Memory B cell (primary cell): ENCODE measurements at regions not wholly inside any gene's neighbourhood (a gene's known extent, or its start where the extent isn't known, plus 50 kb on each side); places are given as distances from the start of the nearest gene placed in this dataset.

Source experiments
- ATAC-seq: fragments of 150-1000 bp; cut with Tn5 transposase; 2 replicates; pipeline ENCODE4 v1.10.0; 2021; ENCODE audit warnings: low read depth, mild to moderate bottlenecking, moderate library complexity
- DNase-seq, 2 donors: peaks; one replicate each; pipeline ENCODE4 v3.0.0; 2022; ENCODE audit warnings: low spot score in 2 of 2
- H3K27ac Mint-ChIP-seq: one replicate; pipeline ENCODE4 v1.8.0; 2022; ENCODE audit warnings: mild to moderate bottlenecking, moderate library complexity, mixed read lengths
- H3K27me3 Mint-ChIP-seq: one replicate; pipeline ENCODE4 v1.8.0; 2022; ENCODE audit warnings: mixed read lengths
- H3K36me3 Mint-ChIP-seq: one replicate; pipeline ENCODE4 v1.8.0; 2022; ENCODE audit warnings: mild to moderate bottlenecking, mixed read lengths
- H3K4me1 Mint-ChIP-seq: one replicate; pipeline ENCODE4 v1.8.0; 2022; ENCODE audit warnings: mixed read lengths
- H3K4me3 Mint-ChIP-seq: one replicate; pipeline ENCODE4 v1.8.0; 2022; ENCODE audit warnings: mild to moderate bottlenecking, moderate library complexity, mixed read lengths
- H3K9me3 Mint-ChIP-seq: one replicate; pipeline ENCODE4 v1.8.0; 2022; ENCODE audit warnings: mixed read lengths

GRCh38 chr5:4896328-4896727 lies 243.8 kb upstream of the ADAMTS16 start:
- no peaks in the 10 kb centered on the region for H3K27me3 Mint-ChIP-seq
- no peaks in the 10 kb centered on the region for H3K4me1 Mint-ChIP-seq
- H3K36me3 Mint-ChIP-seq: no peaks in the 10 kb centered on the region
- H3K27ac Mint-ChIP-seq: no peak overlapping the region
- DNase-seq: no peak
- no peaks in the 10 kb centered on the region for H3K9me3 Mint-ChIP-seq
- ATAC-seq: no peak
- H3K4me3 Mint-ChIP-seq: no peak overlapping the region

DNA sequence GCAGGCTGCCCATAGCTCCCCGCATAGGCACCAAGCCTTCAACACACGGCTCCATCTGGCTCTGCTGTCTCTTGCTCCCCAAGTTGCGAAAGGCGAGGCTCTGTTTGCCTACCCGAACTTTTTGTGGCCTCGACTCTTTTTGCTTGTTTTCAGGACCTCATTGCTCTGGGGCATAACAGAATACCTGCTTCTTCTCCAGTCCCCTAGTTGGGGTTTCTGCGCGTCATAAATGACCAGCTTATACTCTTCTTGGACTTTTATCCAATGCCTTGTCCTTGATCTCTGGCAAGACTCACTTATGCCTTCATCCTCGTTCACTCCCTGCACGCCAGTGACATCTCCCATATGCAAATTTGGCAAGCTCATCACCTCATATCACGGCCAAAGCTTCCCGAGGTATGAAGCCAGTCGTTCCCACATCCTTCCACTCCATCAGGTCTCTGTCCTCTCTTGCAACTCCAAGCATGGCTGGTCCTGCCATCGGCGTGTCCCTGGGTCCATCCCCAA lies 238.8 kb upstream of the ADAMTS16 start:
- Mint-ChIP-seq H3K4me3 (no peak overlapping the region), H3K4me1 (no peaks in the 10 kb centered on the region), H3K27me3 (peaks cover 2% of the 10 kb centered on the region), H3K27ac (no peak overlapping the region), H3K36me3 (no peaks in the 10 kb centered on the region), H3K9me3 (no peaks in the 10 kb centered on the region)
- no peak for DNase-seq
- ATAC-seq: no peak

DNA sequence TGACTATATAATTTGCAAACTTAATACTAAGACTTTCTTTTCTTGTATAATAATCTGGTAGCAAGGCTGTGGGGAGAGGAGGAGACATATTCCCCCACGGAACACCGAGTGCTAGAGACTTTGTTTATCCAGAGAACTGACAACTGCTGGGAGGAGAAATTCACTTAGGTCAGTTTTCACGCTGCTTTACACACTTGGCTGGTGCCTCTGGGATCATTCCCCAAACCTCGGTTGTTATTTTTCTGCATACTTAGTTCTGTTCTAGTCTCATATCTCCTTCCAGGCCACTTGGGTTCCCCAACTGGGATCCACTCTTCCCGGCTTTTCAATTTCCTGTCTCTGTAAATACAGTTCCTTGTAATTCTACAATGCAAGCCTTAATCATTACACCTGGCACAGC lies 238.2 kb upstream of the ADAMTS16 start:
- no peak for ATAC-seq
- H3K4me1 Mint-ChIP-seq: no peaks in the 10 kb centered on the region
- H3K36me3 Mint-ChIP-seq: no peaks in the 10 kb centered on the region
- H3K27ac Mint-ChIP-seq: no peak overlapping the region
- DNase-seq: no peak
- no peak overlapping the region for H3K4me3 Mint-ChIP-seq
- H3K9me3 Mint-ChIP-seq: no peaks in the 10 kb centered on the region
- H3K27me3 Mint-ChIP-seq: peaks cover 2% of the 10 kb centered on the region

DNA sequence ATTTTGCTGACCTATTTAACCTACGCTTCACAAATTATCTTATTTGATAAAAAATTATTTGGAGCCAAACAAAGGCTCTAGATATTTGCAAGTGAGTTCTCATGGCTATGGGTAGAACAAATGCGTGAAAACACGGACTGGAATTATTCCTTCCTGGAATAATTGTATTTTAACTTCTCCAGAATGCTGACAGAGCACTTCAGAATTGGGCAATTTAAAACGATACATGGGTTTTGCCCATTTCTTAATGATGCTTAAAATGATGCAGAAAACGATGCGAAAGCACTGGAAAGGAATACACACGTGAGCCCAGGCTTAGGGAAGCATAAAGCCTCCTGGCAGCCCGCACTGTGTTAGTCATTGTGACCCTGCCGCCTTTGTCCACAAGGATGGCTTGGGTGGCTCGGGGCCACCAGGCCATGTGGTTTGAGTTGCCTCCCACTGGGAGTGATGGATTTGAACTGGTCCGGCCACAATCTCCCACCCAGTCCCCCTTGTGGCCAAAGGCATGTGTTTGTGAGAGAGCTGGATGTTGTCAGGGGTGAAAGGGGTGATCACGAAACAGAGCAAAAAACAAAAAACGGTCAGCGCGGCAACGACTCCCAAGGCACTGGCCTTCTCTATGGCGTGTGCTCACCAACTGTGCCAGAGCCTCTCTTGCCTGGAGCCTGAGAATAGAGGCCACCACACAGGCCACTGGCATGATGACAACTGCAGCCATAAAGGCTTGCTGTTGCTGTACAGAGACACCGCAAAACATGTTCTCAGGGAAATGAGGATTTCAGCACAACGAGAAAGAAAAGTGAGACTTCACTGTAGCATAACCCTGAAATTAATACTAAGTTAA lies 234.2 kb upstream of the ADAMTS16 start:
- H3K36me3 Mint-ChIP-seq: no peaks in the 10 kb centered on the region
- peaks cover 2% of the 10 kb centered on the region for H3K27me3 Mint-ChIP-seq
- H3K4me3 Mint-ChIP-seq: no peak overlapping the region
- no peak for DNase-seq
- ATAC-seq: no peak
- no peaks in the 10 kb centered on the region for H3K9me3 Mint-ChIP-seq
- no peak overlapping the region for H3K27ac Mint-ChIP-seq
- no peaks in the 10 kb centered on the region for H3K4me1 Mint-ChIP-seq

- Mint-ChIP-seq H3K4me3 (no peak overlapping the region), H3K36me3 (no peaks in the 10 kb centered on the region), H3K4me1 (no peaks in the 10 kb centered on the region), H3K27me3 (peaks cover 2% of the 10 kb centered on the region), H3K9me3 (no peaks in the 10 kb centered on the region), H3K27ac (no peak overlapping the region)
- ATAC-seq: no peak
- DNase-seq: no peak
Measured at GRCh38 chr5:4906786-4907185, 233.3 kb upstream of the ADAMTS16 start.

DNA sequence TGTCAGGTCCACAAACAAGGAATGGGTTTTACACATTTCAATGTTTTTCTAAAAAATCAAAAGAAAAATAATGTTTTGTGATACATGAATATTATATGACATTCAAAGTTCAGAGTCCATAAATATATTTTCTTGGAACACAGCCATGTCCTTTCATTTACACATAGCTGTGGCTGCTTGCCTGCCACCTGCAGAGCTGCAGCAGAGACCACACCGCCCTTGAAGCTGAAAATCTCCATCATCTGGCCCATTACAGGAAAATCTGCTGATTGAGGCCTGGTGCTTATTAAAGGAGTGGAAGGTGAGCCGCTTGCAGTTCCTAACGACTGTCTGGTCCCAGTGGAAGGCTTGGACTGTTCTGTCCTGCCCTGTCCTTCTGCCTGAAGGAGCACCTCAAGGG lies 232.6 kb upstream of the ADAMTS16 start:
- Mint-ChIP-seq H3K27me3 (peaks cover 2% of the 10 kb centered on the region), H3K4me1 (no peaks in the 10 kb centered on the region), H3K36me3 (no peaks in the 10 kb centered on the region), H3K9me3 (peaks cover 2% of the 10 kb centered on the region), H3K27ac (no peak overlapping the region), H3K4me3 (no peak overlapping the region)
- DNase-seq (no peak), ATAC-seq (no peak)

DNA sequence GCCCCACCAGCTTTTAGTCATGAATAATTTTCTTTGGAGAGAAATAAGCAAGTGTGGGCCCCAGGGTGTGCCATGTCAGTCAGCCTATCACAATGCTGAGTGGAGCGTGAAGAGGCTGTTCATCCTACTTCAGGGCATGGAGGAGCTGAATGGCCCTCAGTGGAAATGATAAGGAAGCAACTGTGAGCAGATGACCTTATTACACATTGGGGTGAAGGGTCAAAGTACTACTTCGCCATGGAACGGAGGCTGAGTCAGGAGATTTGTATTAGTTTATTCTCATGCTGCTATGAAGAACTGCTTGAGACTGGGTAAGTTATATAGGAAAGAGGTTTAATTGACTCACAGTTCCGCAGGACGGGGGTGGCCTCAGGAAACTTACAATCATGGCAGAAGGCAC lies 231.0 kb upstream of the ADAMTS16 start:
- Mint-ChIP-seq H3K4me3 (no peak overlapping the region), H3K27me3 (no peaks in the 10 kb centered on the region), H3K9me3 (peaks cover 2% of the 10 kb centered on the region), H3K36me3 (no peaks in the 10 kb centered on the region), H3K27ac (no peak overlapping the region), H3K4me1 (no peaks in the 10 kb centered on the region)
- DNase-seq (no peak), ATAC-seq (no peak)

DNA sequence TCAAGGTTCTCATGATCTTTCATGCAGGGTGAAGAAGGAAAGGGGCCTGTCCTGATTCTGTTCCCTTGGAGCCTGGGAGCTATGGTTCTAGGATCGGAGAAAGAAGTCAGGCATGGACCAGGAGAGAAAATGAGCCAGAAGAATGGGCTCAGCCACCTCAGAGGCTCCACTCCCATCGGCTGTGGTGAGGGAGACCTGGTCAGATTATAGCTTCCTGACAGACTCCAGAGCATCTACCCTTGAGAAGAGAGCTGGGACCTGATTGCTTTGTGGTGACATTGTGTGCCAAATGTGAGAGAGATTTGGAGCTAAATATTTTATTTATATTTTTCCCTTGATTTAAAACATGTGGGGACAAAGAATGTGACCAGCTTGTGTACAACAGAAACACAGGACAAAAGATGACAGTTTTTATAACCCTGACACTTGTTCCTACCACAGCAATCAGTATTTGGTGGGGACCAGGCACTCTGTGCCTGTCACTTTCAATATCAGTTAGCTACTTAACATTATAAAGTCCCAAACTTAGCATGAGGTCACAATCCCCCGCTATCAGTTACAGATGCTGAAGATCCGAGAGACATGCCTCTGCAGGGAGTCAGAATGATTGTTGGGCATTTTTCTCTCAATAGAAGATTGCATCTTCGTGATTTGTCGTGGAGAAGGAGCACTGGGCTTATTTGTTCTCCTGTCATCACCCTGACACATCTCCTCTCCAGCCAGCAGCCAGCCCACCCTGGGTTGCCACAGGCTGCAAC lies 228.3 kb upstream of the ADAMTS16 start:
- no peak for ATAC-seq

DNA sequence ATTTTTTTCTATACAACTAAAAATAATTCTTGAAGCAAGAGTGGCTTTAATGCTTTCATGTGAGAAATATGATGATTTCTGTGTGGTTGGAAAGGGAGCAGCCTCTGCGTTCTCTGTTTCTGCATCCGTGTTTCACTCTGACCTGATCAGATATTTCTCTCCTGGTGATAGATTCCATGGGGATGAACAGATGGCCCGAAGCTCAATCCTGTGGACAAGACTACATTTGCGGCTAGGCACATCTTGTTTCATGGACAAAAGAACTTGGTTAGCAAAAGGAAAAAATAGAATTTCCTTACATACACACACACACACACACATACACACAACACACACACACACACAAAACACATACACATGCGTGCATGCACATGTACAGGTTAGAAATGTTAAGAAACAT lies 218.2 kb upstream of the ADAMTS16 start:
- Mint-ChIP-seq H3K36me3 (no peaks in the 10 kb centered on the region), H3K27me3 (no peaks in the 10 kb centered on the region), H3K4me3 (no peak overlapping the region), H3K27ac (no peak overlapping the region), H3K4me1 (no peaks in the 10 kb centered on the region), H3K9me3 (peaks cover 3% of the 10 kb centered on the region)
- DNase-seq (no peak), ATAC-seq (no peak)

More for the DNA sequence above, 228.3 kb upstream of the ADAMTS16 start:
- H3K4me3 Mint-ChIP-seq: no peak overlapping the region
- no peaks in the 10 kb centered on the region for H3K4me1 Mint-ChIP-seq
- no peak overlapping the region for H3K27ac Mint-ChIP-seq
- no peaks in the 10 kb centered on the region for H3K36me3 Mint-ChIP-seq
- H3K9me3 Mint-ChIP-seq: peaks cover 2% of the 10 kb centered on the region
- no peak for DNase-seq
- H3K27me3 Mint-ChIP-seq: no peaks in the 10 kb centered on the region

DNA sequence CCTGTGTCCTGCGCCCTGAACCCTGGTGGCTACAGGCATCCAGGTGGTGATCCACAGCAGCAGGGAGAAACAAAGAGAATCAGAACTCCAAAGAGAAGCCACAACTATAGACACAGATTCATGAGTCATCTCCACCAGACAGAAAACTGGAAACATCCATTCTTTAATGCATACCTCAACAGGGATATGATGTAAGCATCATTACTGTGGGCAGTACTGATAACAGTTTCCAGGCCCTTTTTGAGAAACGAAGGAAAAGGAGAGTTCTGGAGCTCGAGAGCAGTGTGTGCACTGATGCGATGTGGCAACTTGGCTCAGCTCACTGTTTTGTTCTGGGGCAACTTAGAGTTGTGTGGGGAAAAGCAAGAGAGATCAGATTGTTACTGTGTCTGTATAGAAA lies 215.6 kb upstream of the ADAMTS16 start:
- Mint-ChIP-seq H3K27ac (no peak overlapping the region), H3K27me3 (no peaks in the 10 kb centered on the region), H3K4me1 (no peaks in the 10 kb centered on the region), H3K36me3 (no peaks in the 10 kb centered on the region), H3K9me3 (no peaks in the 10 kb centered on the region), H3K4me3 (no peak overlapping the region)
- ATAC-seq (no peak), DNase-seq (no peak)

- ATAC-seq (no peak), DNase-seq (no peak)
- Mint-ChIP-seq H3K27me3 (no peaks in the 10 kb centered on the region), H3K9me3 (no peaks in the 10 kb centered on the region), H3K4me3 (no peak overlapping the region), H3K4me1 (no peaks in the 10 kb centered on the region), H3K36me3 (no peaks in the 10 kb centered on the region), H3K27ac (no peak overlapping the region)
Measured at GRCh38 chr5:4927097-4927496, 213.0 kb upstream of the ADAMTS16 start.

DNA sequence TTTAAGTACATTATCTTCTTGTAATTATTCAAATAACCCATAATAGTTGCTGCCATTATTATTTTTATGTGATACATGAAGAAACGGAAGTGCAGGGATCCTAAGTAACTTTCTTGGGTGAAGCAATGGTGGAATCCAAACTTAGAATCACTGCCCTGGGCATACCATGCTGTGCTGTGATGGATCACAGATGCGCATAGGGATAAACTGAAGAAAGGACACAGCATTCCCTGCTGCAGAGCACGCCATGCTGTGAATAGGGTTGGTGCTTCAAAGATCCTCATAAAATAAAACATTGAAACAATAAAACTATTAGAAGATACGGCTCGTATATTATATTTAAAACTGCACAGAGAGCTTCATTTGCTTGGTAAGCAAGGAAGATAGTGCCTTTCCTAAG lies 211.7 kb upstream of the ADAMTS16 start:
- Mint-ChIP-seq H3K4me3 (no peak overlapping the region), H3K27ac (no peak overlapping the region), H3K36me3 (no peaks in the 10 kb centered on the region), H3K9me3 (no peaks in the 10 kb centered on the region), H3K4me1 (no peaks in the 10 kb centered on the region), H3K27me3 (no peaks in the 10 kb centered on the region)
- ATAC-seq: no peak
- no peak for DNase-seq

DNA sequence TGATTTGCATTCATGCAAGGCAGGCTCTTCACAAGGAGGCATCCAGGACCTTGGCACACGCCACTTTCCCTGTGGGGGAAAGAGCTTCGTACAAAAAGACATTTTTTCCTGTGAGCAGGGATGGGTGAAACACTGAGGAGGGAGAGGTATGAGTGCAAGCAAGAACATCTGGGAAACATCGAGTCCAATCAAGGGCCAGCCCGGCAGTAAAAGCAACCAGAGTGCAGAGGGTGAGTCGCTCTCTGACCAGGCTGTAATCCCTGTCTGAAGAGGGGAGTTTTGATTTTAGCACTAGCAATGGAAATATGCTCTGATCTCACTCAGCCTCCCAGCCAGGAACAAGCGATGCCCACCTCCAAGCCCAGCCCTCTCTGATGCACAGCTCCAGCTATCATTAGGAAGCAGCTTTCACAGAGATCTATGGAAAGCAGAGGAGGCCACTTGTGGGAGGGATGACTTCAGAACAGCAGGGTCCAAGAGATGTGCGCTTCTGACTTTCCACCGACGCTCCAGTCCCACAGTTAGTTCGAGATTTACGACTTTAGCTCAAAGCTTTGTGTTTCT lies 211.0 kb upstream of the ADAMTS16 start:
- DNase-seq (no peak), ATAC-seq (no peak)
- H3K27me3 Mint-ChIP-seq: no peaks in the 10 kb centered on the region
- H3K9me3 Mint-ChIP-seq: peaks cover 4% of the 10 kb centered on the region
- H3K36me3 Mint-ChIP-seq: no peaks in the 10 kb centered on the region
- no peaks in the 10 kb centered on the region for H3K4me1 Mint-ChIP-seq
- no peak overlapping the region for H3K4me3 Mint-ChIP-seq
- H3K27ac Mint-ChIP-seq: no peak overlapping the region

DNA sequence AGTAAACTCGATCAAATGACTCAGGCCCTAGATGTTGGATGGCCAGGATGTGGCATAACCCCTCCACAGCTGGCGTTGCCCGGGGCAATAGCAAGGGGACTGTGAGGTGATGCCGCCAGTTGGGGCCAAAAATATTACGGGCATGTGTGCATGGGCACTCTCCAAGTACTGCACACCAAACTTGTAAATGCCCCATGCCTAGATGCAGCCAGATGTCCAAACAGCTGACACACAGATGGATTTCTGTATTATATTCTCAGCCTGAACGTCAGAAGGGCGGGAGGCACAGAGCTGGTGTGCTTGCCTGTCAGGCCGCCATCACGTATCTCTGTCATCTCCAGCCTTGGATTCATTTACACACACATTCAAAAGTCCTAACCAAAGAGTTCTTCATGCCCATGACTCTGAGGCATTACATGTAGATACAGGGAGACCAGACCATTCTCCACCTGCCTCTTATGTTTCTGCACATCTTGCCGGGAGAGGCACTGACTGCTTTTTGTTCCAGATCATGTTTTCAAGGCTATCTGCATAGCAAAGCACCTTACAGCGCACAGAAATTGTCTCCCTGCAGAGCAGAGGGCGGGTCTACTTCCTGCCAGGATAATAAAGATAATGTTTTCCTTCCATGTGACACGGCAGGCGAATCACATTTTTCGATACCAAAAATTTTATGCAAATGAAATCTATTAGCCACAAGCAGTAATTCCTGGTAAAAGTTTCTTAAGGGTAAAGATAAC lies 200.9 kb upstream of the ADAMTS16 start:
- Mint-ChIP-seq H3K9me3 (no peaks in the 10 kb centered on the region), H3K4me3 (no peak overlapping the region)

More for the DNA sequence above, 200.9 kb upstream of the ADAMTS16 start:
- Mint-ChIP-seq H3K36me3 (no peaks in the 10 kb centered on the region), H3K4me1 (no peaks in the 10 kb centered on the region), H3K27me3 (no peaks in the 10 kb centered on the region), H3K27ac (no peak overlapping the region)
- ATAC-seq (no peak), DNase-seq (no peak)
